Umbilical cord (tissue), 1 donor: ENCODE measurements at regions not wholly inside any gene's neighbourhood (a gene's known extent, or its start where the extent isn't known, plus 50 kb on each side); places are given as distances from the start of the nearest gene placed in this dataset.

Experiments
- DNase-seq: peaks from one replicate; pipeline ENCODE4 v3.0.0-alpha.2; 2015; ENCODE audit warnings: low spot score

DNA sequence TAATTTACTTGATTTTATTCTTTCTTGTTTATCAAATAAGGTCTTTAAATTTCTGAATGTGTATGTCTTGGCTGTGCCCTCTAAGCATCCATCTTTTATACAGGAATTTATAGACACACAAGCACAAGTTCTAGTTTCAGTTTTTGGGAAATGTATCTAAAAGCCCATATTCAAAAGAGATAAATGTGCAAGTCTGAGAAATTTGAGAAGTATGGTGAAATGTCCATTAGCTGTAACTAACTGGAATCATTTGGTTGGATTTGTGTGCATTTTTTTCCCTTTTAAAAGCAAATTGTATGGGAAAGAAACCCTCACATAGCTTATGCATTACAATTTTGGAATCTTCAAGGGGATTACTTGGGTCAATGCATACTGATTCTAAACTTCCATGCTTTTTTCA lies 532.0 kb downstream of the KLF5 start:
- DNase-seq, result no peak

DNA sequence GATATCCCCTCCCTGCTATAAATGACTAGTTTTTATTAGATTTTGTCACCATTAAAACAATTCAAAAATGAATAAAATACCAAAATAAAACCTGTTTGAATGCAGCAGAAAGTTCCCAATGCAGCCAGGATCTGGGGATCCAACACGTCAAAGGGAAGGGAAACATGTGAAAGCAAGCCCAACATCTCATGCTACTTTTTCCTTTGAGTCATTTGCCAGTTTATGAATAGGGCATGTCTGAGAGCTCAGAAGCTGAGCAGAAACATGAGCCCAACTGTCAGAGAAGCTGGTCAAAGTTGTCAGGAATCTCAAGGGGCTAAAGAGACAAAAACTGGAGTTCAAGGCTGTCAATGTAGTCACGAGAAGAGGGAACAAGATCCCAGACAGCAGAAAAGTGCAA lies 526.4 kb downstream of the KLF5 start:
- DNase-seq, result no peak

DNA sequence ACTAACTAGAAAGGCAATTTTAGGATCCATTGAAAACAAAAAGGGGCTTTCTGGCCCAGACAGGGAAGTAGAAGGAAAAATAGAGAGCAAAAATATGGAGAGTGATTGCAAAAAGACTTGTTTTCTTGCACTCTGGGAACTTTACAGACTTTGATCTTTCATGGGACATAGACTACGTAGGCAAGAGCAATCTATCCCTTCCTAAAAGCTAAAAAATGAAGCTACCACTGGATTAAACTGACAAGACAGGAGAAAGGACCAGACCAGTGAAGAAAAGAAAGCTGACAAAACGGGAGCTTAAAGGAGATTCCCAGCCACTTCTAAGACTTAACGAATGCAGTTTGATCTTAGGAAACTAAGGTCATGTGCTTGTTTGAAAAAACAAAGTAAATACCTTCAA lies 524.5 kb downstream of the KLF5 start:
- DNase-seq, result no peak

DNA sequence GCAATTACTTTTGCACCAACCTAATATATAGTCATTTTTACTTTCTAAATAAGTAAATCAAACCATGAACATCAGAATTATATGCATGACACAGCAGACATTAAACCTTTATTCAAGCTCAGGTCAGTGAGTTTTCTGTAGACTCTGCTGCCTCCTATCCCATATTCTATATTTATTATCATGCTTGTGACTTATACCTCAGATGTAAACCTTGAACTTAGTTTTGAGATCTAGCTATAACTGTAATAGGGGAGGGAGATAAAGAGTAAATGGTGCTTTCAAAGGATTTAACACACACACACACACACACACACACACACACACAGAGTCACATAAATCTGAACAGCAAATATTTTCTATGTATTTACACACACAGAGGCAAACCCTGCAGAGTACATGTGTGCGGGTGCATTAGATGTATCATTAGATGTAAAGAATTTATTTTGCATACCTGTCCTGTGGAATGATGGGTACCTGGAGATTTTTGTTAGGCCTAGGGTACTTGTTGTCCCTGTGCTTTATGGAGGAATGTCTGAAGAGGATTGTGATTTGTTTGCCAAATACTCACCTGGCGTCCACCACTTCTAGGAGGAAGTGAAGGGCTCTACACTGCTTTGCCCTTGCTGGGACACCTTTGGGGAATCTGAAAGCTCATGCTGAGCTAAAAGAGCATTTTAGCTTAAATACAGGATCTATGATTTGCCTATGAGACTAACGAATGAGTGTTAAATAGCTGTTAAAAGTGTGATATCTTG lies 521.9 kb downstream of the KLF5 start:
- no peak for DNase-seq

DNA sequence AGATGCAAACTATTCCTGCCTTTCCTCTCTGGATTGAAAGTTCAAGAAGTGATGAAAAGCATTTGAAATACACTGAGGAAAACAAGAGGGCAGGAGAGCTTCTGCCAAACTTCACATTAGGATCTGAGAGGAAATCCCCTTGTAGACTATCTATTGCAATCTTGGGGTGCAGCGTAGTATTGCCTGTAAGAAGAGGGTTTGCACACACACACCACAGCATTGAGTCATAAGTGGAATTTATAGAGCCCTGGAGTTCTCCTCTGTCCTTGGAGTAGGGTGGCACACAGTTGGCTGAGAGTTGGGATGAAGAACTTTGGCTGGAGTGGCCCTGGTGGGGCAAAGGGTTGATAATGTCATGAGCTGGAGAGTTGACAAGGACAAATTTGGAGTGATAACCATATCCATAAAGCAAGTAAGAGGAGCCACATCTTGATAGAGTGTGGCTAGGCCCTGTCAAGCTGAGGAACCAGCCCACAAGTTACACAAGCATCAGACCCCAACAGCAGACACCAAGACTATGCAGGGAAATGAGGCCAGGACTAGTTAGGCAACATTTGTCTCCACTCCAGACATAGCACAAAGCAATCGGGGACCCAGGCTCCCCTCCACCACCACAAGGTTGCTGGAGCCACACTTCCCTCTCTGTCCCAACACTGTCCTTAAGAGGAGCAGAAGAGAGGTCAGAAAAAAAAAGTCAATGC lies 520.9 kb downstream of the KLF5 start:
- DNase-seq, result no peak

DNA sequence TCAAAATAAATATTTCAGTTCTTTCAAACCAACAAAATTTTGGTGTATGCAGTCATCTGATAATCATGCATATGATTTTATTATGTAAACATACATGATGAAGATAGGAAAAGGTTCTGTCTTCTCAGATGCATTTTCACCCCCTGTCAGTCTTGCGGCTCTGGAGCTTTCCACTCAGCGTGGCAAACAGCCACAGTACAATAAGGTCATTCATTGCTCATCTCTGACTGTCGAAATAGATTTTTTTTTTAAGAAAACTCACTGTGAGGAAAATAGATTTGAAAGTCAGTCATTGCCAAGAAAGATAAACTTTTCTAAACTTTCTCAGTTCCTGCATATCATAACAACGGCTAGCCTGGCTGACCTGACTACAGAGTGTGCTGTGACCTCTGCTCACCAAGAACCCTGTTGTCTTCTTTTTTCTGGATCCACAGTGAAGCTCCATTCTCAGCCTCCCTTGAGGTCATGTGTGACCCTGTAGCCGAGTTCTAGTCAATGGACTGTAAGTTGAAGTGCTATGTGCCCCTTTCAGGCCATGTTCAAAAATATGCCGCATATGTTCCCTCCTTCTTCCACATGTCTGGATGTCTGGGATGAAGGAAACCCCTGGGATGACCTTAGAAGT lies 519.6 kb downstream of the KLF5 start:
- no peak for DNase-seq

DNA sequence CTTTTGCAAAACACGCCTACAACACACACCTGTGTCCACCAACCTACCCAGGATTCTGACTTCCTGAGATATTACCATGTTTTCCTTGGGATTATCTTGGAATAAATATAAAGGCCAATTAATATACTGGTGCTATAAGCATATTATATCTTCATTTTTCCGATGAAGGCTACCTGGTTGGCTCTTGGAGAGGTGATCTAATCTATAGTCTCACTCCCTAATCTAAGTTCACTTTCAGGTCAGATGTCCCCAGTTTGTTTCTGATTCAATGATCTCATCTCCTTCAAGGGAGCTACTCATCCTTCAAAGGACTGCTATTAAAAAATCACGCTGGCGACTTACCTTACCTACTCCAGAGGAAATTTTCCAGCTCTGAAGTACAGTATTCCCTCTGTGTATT lies 517.5 kb downstream of the KLF5 start:
- no peak for DNase-seq

DNA sequence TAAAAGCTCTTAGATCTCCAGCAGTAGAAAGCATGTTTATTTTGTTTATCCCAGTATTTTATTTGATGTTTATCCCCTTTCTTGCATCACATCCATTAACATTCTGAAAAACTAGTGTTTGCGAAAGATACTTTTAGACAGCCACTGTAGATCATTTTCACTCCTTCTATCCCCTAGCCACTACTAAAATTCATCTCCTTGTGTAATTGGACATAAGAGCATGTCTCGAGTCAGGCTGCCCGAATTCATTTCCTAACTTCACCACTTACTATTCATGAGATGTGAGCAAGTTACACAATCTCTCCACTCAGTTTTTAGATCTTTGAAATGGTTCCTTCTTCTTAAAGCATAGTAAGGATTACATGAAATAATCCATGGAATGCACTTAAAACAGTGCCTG lies 514.0 kb downstream of the KLF5 start:
- DNase-seq, result no peak

DNA sequence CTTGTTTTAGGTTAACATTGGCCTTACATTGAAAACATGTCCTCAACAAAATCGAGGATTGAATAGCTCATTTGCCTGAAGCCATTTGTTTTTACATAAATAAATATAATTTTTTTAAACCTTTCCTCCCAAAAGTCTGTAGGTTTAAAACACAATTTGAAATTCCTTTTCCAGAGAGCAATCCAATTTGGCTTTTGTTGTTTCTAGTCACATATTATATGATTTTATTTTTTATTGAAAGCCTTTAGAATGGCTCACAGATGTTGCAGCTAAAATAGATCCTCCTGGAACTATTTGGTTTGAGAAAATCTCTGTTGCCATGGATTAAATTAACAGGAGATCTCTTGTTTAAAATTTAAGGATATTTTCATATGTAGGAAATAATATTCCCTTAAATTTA lies 512.6 kb downstream of the KLF5 start:
- DNase-seq, result no peak

DNA sequence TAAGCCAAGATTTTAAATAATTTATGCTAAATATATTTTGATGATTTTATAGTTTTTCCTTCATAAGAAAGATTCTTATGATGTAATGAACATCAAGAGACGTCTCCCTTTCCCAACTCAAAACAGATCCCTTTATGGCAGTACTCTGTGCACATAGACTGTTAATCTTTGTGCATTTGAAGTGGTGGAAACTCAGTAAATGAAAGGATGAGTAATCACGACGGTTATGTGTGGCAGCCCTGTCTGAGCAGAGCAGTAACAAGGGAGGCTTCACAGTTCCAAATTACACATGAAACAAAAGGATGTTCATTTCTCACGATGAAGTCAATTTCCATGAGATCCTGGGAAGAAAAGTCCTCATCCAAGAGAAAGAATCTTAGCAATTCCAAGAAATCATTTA lies 498.1 kb downstream of the KLF5 start:
- DNase-seq, result no peak

DNA sequence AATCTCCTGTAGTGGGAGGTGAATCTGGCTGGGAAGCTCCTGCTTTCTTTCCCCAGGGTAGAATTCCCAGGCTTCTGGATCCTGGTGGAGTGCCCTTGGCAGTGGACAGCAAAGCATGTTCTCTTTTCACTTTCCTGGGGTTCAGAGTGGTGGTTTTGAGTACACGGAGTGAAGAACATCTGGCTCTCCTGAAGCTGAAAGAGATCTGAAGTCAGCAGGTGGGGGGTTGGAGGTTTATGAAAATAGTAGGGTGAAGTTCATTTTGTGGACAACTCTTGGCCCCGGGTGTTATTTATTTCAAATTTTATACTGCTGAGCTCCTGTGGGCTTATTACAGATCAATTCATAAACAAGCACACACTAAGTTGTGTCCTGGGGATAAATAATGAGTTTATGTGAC lies 497.3 kb downstream of the KLF5 start:
- DNase-seq, result no peak

DNA sequence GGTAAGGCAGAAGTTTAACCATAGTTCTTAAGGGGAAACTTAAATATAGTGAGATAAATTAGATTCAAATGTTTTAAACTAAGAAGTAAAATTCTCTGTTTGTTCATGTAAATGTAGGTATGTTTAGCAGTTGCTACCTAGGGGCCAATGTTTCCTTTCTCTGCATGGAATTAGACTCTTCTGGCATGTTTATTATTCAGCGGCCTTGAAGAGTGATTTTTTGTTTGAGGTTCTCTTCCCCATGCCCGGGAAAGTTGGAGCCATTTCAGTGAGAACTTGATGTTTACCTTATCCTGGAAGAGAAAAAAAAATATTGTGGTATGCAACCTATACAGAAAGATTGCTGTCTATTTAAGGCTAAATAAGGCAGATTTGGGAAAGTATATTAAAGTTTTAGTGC lies 492.9 kb downstream of the KLF5 start:
- DNase-seq, result no peak

DNA sequence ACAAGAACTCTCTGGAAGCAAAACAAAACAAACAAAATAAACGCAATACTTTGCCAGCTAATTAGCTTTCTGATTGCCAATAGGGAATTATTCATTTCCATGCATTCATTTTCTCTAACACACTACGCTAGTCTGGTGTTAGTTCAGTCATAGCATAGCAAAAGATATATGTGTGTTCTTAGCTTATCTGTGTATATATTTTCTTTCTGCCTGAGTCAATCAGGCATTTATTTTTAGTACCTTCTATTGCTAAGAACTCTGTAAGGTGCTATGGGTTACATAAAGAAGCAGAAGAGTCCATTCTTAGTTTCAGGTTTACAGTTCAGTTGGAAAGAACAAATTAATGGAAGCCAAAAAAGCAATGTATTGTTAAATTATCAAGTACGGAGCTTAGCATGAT lies 490.9 kb downstream of the KLF5 start:
- no peak for DNase-seq

DNA sequence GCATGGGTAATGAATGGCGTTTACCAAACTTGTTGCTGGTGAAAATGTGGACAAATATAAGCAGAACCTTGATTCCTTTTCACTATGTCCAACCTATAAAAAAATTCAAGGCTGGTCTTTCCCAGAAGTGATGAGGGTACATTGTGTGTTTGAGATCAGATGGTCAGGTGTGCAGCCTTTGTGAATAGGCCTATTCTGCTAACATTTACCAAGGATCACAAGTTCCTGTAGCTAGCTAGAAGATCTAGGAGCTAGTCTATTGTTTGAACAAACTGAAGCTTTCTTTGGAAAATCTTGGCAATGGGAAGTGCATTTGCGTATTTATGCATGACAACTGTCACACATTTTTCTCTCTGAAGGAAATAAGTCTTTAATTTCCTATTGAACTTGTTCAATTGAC lies 489.6 kb downstream of the KLF5 start:
- DNase-seq, result no peak

DNA sequence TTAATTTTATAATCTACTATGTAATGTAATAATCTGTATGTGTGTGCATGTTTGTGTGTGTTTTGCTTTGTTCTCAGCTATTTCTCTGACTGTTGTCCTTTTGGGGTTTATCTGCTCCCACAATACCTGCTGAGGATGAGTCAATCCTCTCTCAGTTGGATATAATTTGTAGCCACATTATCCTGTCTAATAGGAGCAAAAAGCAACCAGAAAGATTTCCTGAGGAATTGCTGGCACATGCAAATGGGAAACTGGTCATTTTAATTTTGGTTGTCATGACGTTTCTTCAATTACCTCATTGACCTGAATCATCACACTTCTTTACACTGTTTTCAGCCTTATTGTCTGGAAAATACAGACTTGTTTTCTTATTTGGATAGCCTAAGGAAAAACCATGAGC lies 488.4 kb downstream of the KLF5 start:
- DNase-seq, result no peak

DNA sequence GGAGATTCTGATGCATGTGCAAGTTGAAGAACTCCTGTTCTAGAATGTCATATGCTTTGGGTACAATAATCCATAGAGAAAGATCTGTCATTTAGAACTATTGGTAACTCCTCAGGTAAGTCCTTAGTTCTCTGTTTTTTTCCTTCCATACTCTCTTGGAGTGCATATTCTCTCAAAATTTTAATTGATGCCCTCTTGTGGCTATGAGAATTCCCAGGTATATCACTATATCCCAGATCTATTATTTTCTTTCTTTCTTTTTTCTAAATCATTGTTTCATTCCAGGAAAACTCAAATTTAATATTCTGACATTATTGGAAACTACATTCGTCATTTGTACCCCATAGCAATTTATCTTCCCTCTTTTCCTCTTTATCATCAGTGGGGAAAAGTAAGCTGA lies 485.4 kb downstream of the KLF5 start:
- no peak for DNase-seq

DNA sequence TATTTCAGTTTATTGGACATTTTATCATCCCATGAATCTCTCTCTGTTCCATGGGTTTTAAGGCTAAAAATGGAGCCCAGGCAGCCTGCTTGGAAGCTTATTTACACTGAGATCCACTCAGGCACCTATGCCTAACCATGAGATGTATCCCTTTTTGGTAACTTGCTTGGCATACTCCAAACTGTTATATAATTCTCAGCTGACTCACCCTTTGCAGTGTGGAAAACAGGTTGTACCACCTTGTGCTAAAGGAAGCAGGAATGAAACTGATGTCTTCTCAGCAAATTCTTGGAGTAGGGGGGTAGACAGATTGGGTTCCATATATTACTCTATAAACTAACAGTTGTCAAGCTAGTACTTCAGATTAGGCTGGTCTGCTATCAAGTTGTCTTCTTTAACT lies 483.6 kb downstream of the KLF5 start:
- DNase-seq, result peak; percentile 18

DNA sequence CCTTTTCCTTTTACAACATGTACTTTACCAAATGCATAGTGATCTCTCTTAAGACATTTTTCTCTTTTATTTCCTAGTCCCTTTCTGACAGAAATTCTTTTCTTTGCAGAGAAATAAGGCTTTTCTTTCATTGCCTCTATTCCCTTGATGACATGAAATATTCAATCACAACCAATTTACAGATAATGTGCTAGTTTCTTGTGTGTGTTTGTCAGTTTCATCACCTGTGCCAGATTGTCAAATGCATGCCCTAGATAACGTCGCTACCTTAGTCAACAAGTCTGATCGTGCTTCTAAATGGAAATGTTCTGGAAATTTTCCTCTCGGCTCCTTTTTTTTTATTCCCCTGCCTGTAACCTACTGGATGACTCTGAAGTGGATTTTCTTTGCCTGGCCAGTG lies 478.1 kb downstream of the KLF5 start:
- DNase-seq, result peak; percentile 25

DNA sequence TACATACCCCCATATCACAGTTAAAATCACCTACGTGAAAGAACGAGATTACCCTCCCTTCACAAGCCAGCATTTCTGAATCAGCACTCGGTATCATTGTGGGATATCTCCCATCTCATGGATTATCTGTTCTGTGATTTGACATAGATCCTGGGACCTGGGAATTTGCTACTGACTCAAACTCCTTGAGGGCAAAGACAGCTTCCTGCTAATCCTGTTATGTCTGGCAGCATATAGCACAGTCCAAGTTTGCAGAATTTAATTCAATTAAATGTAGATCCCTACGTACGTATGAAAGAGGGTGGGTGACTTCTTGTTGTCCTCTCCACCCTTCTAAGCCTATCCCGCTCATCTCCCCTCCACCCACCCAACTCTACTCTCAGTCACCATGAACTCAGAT lies 476.5 kb downstream of the KLF5 start:
- DNase-seq, result no peak

DNA sequence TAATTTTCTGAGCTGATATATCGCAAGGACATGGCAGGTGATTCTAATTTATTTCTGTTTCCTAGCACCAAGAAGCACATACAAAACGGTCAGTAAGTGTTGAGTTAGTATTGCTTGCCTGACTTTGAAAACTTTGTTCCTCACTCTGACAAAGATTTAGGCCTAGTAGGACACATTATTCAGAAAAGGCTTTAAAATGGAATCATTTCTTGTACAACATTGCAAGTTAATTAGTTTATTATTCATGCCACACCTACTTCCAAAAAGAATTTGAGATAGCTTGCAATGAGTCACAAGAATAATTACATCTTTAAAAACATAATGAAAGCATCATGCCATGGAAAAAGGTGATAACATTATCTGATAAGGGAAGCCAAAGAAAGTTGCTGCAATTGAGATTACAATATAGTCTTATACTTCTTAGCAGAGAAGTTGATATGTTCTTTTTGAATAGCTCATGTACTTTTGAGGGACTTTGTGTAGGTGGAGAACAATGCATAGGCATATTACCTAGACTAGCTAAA lies 474.2 kb downstream of the KLF5 start:
- DNase-seq, result no peak

DNA sequence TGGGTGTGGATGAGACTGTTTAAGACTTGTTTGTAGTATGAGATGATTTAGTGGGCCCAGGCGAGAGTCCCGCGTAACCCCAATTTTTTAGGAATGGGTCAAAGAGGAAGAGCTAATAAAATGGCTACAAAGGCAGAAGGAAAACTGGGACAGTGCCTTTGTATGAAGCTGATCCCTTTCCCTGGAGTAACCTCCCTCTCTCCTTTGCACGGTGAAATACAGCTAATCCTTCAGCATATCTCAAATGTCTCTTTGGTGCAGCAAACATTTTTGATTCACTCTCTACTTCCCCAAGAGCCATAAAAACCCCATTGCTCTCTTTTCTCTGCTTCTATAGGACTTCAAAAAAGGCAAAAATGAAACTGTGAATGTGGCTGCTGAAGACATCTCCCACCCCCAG lies 473.8 kb downstream of the KLF5 start:
- DNase-seq, result no peak

DNA sequence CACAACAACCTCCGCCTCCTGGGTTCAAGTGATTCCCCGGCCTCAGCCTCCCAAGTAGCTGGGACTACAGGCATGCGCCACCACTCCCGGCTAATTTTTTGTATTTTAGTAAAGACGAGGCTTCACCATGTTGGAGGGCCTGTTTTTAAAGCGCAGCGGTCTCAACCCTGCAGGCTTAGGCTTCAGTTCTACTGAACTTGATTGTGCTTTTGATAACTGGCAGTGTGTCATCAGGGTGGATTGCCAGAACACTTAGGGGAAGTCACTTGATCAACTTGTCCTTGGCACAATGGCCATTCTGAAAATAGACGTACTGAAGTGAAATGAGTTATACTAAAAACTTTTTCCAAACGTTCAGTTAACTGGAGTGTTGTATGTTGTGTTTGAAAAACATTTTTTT lies 472.2 kb downstream of the KLF5 start:
- no peak for DNase-seq

DNA sequence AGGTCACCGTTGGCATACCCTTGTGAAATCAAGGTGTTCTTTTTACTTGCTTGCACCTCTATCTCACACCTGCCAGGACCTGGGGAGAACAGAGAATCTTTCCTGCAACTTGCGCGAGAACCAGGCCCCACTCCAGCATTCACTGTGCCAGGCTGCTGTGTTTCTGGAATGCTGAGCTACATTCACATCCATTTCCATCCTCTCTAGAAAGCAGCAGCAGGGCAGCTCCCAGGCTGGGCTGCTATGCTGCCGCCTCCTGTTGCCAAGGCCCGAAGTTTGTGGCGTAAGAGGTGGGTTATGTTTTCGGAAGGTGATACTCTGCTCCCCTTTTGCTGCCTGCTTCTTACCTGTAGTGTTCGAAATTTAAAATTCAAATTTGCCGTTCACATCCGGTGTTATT lies 464.1 kb downstream of the KLF5 start:
- DNase-seq, result no peak
